ENCODE measurements at regions not wholly inside any gene's neighbourhood (a gene's known extent, or its start where the extent isn't known, plus 50 kb on each side); places are given as distances from the start of the nearest gene placed in this dataset.

GRCh38 chr12:131608740-131609690 is 101.9 kb upstream of the SFSWAP start (continued):
- TF ChIP-seq CEBPG (CRISPR knock-in tag; IDR thresholded peaks at IDR 0.05): no peak
- no peak for TF ChIP-seq CEBPG (tag; conservative IDR thresholded peaks at IDR 0.05 in 1 of 2, IDR thresholded peaks at IDR 0.05 in 1 of 2)
- no peak for TF ChIP-seq SUPT5H (IDR thresholded peaks at IDR 0.05)
- no peak for TF ChIP-seq ZNF695 (CRISPR knock-in tag; IDR thresholded peaks at IDR 0.05)
- no peak for TF ChIP-seq DACH1 (IDR thresholded peaks at IDR 0.05; ENCODE audit: partially characterized antibody)
- no peak for TF ChIP-seq NFE2L1 (tag; IDR thresholded peaks at IDR 0.05; ENCODE audit: borderline replicate concordance, low read depth)
- TF ChIP-seq CTCF (IDR thresholded peaks at IDR 0.05 in 2 of 3, conservative IDR thresholded peaks at IDR 0.05 in 1 of 3; ENCODE audit: insufficient read depth in 2 of 3, low read depth in 1 of 3, low read length in 3 of 3): peak; percentile 79 to 91 (median 86)
- TF ChIP-seq HDAC8 (tag; IDR thresholded peaks at IDR 0.05): no peak
- TF ChIP-seq GABPB1 (CRISPR knock-in tag; IDR thresholded peaks at IDR 0.05): 0 out of 2 replicates have a peak, but pooled peaks have one; percentile 25
- TF ChIP-seq ZFP30 (CRISPR knock-in tag; IDR thresholded peaks at IDR 0.05; ENCODE audit: borderline replicate concordance): no peak
- no peak for TF ChIP-seq E2F4 (CRISPR knock-in tag; IDR thresholded peaks at IDR 0.05; ENCODE audit: low read depth)
- TF ChIP-seq MAX (CRISPR knock-in tag; IDR thresholded peaks at IDR 0.05): peak; percentile 82
- TF ChIP-seq XRCC5 (IDR thresholded peaks at IDR 0.05; ENCODE audit: low read depth, low read length): peak; percentile 44; the same call in 1 of the 2 replicates
- TF ChIP-seq TFE3 (CRISPR knock-in tag; IDR thresholded peaks at IDR 0.05): no peak
- TF ChIP-seq L3MBTL2 (IDR thresholded peaks at IDR 0.05): peak; percentile 92
- no peak for TF ChIP-seq NEUROD1 (IDR thresholded peaks at IDR 0.05; ENCODE audit: borderline replicate concordance, low read depth, low read length, partially characterized antibody)
- no peak for TF ChIP-seq RBM14 (IDR thresholded peaks at IDR 0.05; ENCODE audit: borderline replicate concordance, insufficient read depth, low read depth, low read length)
- no peak for TF ChIP-seq FOXM1 (IDR thresholded peaks at IDR 0.05; ENCODE audit: low read depth)
- no peak for TF ChIP-seq FOXM1 (CRISPR knock-in tag; IDR thresholded peaks at IDR 0.05; ENCODE audit: low read depth)
- TF ChIP-seq SMC3 (conservative IDR thresholded peaks at IDR 0.05; ENCODE audit: insufficient read depth, low read depth, low read length): peak; percentile 76
- peak; percentile 68; the same call in 1 of the 2 replicates for TF ChIP-seq TFAP4 (CRISPR knock-in tag; IDR thresholded peaks at IDR 0.05; ENCODE audit: borderline replicate concordance)
